Liver (tissue), 8 donors: ENCODE measurements at regions not wholly inside any gene's neighbourhood (a gene's known extent, or its start where the extent isn't known, plus 50 kb on each side); places are given as distances from the start of the nearest gene placed in this dataset.

Experiments
- DNase-seq: peaks from one replicate; pipeline ENCODE4 v3.0.0-alpha.2; 2017; ENCODE audit warnings: low spot score
- H3K27ac ChIP-seq, 2 donors: one replicate each; pipeline ENCODE4 v1.7.0; 2013; ENCODE audit warnings: inconsistent platforms in 2 of 2, low read length in 2 of 2, control low read depth in 1 of 2, low read depth in 1 of 2, mild to moderate bottlenecking in 1 of 2
- H3K27me3 ChIP-seq, 4 donors: one replicate each; pipeline versions ENCODE4 v1.6.1 to v1.7.0; 2013; ENCODE audit warnings: low read length in 3 of 4, inconsistent platforms in 1 of 4, mild to moderate bottlenecking in 1 of 4, moderate library complexity in 1 of 4; ENCODE audit not compliant: control insufficient read depth in 4 of 4, insufficient read depth in 4 of 4
- H3K36me3 ChIP-seq, 4 donors: one replicate each; pipeline versions ENCODE4 v1.6.1 to v1.7.0; 2013; ENCODE audit warnings: low read length in 3 of 4, mild to moderate bottlenecking in 3 of 4, low read depth in 1 of 4, moderate library complexity in 1 of 4; ENCODE audit not compliant: control insufficient read depth in 4 of 4, insufficient read depth in 3 of 4
- H3K4me1 ChIP-seq, 4 donors: one replicate each; pipeline versions ENCODE4 v1.6.1 to v1.7.0; 2013; ENCODE audit warnings: low read length in 3 of 4, mild to moderate bottlenecking in 3 of 4, moderate library complexity in 1 of 4; ENCODE audit not compliant: control insufficient read depth in 4 of 4, insufficient read depth in 4 of 4
- H3K4me3 ChIP-seq, 3 donors: one replicate each; pipeline versions ENCODE4 v1.6.1 to v1.7.0; 2013; ENCODE audit warnings: low read length in 3 of 3, control low read depth in 1 of 3, low read depth in 1 of 3, mild to moderate bottlenecking in 1 of 3
- H3K9ac ChIP-seq, 2 donors: one replicate each; pipeline ENCODE4 v1.7.0; 2013; ENCODE audit warnings: low read length in 2 of 2, mild to moderate bottlenecking in 2 of 2, moderate library complexity in 2 of 2, control low read depth in 1 of 2, low read depth in 1 of 2
- H3K9me3 ChIP-seq, 4 donors: one replicate each; pipeline versions ENCODE4 v1.6.1 to v1.7.0; 2013; ENCODE audit warnings: low read length in 3 of 4; ENCODE audit not compliant: control insufficient read depth in 4 of 4
- ATF3 ChIP-seq: IDR thresholded peaks from 2 replicates; pipeline ENCODE4 v1.6.1; 2016; ENCODE audit warnings: antibody characterized with exemption
- EGR1 ChIP-seq, 2 donors: IDR thresholded peaks; 2 replicates each; pipeline ENCODE4 v1.6.1; 2016 to 2018; ENCODE audit warnings: antibody characterized with exemption in 2 of 2, low read depth in 2 of 2
- FOXA1 ChIP-seq: IDR thresholded peaks from 2 replicates; pipeline ENCODE4 v1.6.1; 2016; ENCODE audit warnings: antibody characterized with exemption
- FOXA2 ChIP-seq: IDR thresholded peaks from 2 replicates; pipeline ENCODE4 v1.6.1; 2016; ENCODE audit warnings: antibody characterized with exemption
- GABPA ChIP-seq, 2 donors: IDR thresholded peaks in 1 of 2; conservative IDR thresholded peaks in 1 of 2; 2 replicates each; pipeline ENCODE4 v1.6.1; 2016; ENCODE audit warnings: antibody characterized with exemption in 2 of 2, mild to moderate bottlenecking in 1 of 2, moderate library complexity in 1 of 2
- HNF4A ChIP-seq, 2 donors: conservative IDR thresholded peaks; 2 replicates each; pipeline ENCODE4 v1.6.1; 2016; ENCODE audit warnings: antibody characterized with exemption in 2 of 2, mild to moderate bottlenecking in 2 of 2
- HNF4G ChIP-seq: IDR thresholded peaks from 2 replicates; pipeline ENCODE4 v1.6.1; 2016; ENCODE audit warnings: antibody characterized with exemption
- JUND ChIP-seq, 2 donors: IDR thresholded peaks; 2 replicates each; pipeline ENCODE4 v1.6.1; 2016; ENCODE audit warnings: antibody characterized with exemption in 2 of 2
- MAX ChIP-seq: IDR thresholded peaks from 2 replicates; pipeline ENCODE4 v1.6.1; 2016; ENCODE audit warnings: antibody characterized with exemption
- NR2F2 ChIP-seq: IDR thresholded peaks from 2 replicates; pipeline ENCODE4 v1.6.1; 2016; ENCODE audit warnings: antibody characterized with exemption
- RAD21 ChIP-seq, 2 donors: IDR thresholded peaks; 2 replicates each; pipeline ENCODE4 v1.6.1; 2016; ENCODE audit warnings: antibody characterized with exemption in 2 of 2, mild to moderate bottlenecking in 2 of 2
- RXRA ChIP-seq, 2 donors: IDR thresholded peaks; 2 replicates each; pipeline ENCODE4 v1.6.1; 2017 to 2018; ENCODE audit warnings: antibody characterized with exemption in 2 of 2, mild to moderate bottlenecking in 1 of 2
- SP1 ChIP-seq: IDR thresholded peaks from 2 replicates; pipeline ENCODE4 v1.6.1; 2018; ENCODE audit warnings: antibody characterized with exemption, mild to moderate bottlenecking
- TAF1 ChIP-seq: conservative IDR thresholded peaks from 2 replicates; pipeline ENCODE4 v1.6.1; 2016; ENCODE audit warnings: antibody characterized with exemption, mild to moderate bottlenecking
- YY1 ChIP-seq: IDR thresholded peaks from 2 replicates; pipeline ENCODE4 v1.6.1; 2016; ENCODE audit warnings: antibody characterized with exemption, mild to moderate bottlenecking
- ZBTB33 ChIP-seq: IDR thresholded peaks from 2 replicates; pipeline ENCODE4 v1.6.1; 2016; ENCODE audit warnings: antibody characterized with exemption
- WGBS: extraction: QIAGEN DNeasy Blood & Tissue Kit; methylation state at CpG from one replicate; pipeline ENCODE4 v1.1.7; 2013; 5-methylcytosine and 5-hydroxymethylcytosine counted together
- TF ChIP-seq, protein P1 (sequence below): fragments of 150-350 bp; IDR thresholded peaks from 2 replicates; pipeline ENCODE4 v1.5.1; 2017; ENCODE audit warnings: improper control_type of control experiment, low read depth, low read length; ENCODE audit not compliant: missing input control
- TF ChIP-seq, protein P2 (sequence below): IDR thresholded peaks from 2 replicates; pipeline ENCODE4 v1.6.1; 2016; ENCODE audit warnings: antibody characterized with exemption, mild to moderate bottlenecking
- donor health status: healthy.
- donor health status: healthy.
- donor health status: healthy.
- donor health status: healthy.
- donor health status: healthy.

GRCh38 chr1:43071241-43071640 lies 100.8 kb downstream of the EBNA1BP2 start:
- no peaks in the 10 kb centered on the region for H3K36me3 ChIP-seq
- H3K27ac ChIP-seq, result no peak overlapping the region
- H3K27me3 ChIP-seq, result peaks cover 0 to 3% (median 2%) of the 10 kb centered on the region in 4 donors
- H3K9me3 ChIP-seq, result no peaks in the 10 kb centered on the region
- H3K4me1 ChIP-seq, result peaks cover 0 to 6% (median 3%) of the 10 kb centered on the region in 4 donors
- TF ChIP-seq FOXA2, result no peak
- no peak for TF ChIP-seq GABPA (IDR thresholded peaks at IDR 0.05 in 1 of 2, conservative IDR thresholded peaks at IDR 0.05 in 1 of 2)
- TF ChIP-seq ATF3, result no peak
- TF ChIP-seq NR2F2, result no peak
- TF ChIP-seq, protein P1, sequence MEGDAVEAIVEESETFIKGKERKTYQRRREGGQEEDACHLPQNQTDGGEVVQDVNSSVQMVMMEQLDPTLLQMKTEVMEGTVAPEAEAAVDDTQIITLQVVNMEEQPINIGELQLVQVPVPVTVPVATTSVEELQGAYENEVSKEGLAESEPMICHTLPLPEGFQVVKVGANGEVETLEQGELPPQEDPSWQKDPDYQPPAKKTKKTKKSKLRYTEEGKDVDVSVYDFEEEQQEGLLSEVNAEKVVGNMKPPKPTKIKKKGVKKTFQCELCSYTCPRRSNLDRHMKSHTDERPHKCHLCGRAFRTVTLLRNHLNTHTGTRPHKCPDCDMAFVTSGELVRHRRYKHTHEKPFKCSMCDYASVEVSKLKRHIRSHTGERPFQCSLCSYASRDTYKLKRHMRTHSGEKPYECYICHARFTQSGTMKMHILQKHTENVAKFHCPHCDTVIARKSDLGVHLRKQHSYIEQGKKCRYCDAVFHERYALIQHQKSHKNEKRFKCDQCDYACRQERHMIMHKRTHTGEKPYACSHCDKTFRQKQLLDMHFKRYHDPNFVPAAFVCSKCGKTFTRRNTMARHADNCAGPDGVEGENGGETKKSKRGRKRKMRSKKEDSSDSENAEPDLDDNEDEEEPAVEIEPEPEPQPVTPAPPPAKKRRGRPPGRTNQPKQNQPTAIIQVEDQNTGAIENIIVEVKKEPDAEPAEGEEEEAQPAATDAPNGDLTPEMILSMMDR, result no peak
- no peak for TF ChIP-seq YY1
- TF ChIP-seq, protein P2, sequence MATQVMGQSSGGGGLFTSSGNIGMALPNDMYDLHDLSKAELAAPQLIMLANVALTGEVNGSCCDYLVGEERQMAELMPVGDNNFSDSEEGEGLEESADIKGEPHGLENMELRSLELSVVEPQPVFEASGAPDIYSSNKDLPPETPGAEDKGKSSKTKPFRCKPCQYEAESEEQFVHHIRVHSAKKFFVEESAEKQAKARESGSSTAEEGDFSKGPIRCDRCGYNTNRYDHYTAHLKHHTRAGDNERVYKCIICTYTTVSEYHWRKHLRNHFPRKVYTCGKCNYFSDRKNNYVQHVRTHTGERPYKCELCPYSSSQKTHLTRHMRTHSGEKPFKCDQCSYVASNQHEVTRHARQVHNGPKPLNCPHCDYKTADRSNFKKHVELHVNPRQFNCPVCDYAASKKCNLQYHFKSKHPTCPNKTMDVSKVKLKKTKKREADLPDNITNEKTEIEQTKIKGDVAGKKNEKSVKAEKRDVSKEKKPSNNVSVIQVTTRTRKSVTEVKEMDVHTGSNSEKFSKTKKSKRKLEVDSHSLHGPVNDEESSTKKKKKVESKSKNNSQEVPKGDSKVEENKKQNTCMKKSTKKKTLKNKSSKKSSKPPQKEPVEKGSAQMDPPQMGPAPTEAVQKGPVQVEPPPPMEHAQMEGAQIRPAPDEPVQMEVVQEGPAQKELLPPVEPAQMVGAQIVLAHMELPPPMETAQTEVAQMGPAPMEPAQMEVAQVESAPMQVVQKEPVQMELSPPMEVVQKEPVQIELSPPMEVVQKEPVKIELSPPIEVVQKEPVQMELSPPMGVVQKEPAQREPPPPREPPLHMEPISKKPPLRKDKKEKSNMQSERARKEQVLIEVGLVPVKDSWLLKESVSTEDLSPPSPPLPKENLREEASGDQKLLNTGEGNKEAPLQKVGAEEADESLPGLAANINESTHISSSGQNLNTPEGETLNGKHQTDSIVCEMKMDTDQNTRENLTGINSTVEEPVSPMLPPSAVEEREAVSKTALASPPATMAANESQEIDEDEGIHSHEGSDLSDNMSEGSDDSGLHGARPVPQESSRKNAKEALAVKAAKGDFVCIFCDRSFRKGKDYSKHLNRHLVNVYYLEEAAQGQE, result no peak
- no peak for TF ChIP-seq JUND (IDR thresholded peaks at IDR 0.05)
- TF ChIP-seq EGR1 (IDR thresholded peaks at IDR 0.05; ENCODE audit: low read depth in 2 of 2), result no peak
- TF ChIP-seq RAD21 (IDR thresholded peaks at IDR 0.05), result no peak
- TF ChIP-seq MAX, result no peak
- TF ChIP-seq HNF4A (conservative IDR thresholded peaks at IDR 0.05), result no peak
- no peak for TF ChIP-seq RXRA (IDR thresholded peaks at IDR 0.05)
- no peak for TF ChIP-seq FOXA1
- no peak for TF ChIP-seq ZBTB33
- no peak for TF ChIP-seq TAF1
- TF ChIP-seq HNF4G, result no peak
- no peak for TF ChIP-seq SP1
- no peak overlapping the region for H3K9ac ChIP-seq
- 80% methylated on average over 2 of the region's 2 CpGs for WGBS
- DNase-seq, result no peak
- no peak overlapping the region for H3K4me3 ChIP-seq
